Left colon (tissue), 2 donors: ENCODE measurements at regions not wholly inside any gene's neighbourhood (a gene's known extent, or its start where the extent isn't known, plus 50 kb on each side); places are given as distances from the start of the nearest gene placed in this dataset.
"Not testable (repeated sequence)": the region's sequence is repeated elsewhere in the genome, so short reads cannot be mapped to it uniquely, and the experiment has no call there.

Experiments
- ATAC-seq: fragments of 200-7000 bp; cut with Tn5 transposase; one replicate; pipeline ENCODE4 v1.9.1; 2020; ENCODE audit warnings: mild to moderate bottlenecking, moderate library complexity
- DNase-seq, 2 donors: peaks; one replicate each; pipeline ENCODE4 v3.0.0-alpha.2; 2020
- intact Hi-C, 2 donors: fragments of 100-400 bp; cut with DNase I in 1 of 2; cut with micrococcal nuclease in 1 of 2; formaldehyde crosslinking; loops; one replicate each; pipeline versions ENCODE4 v1.11.2 to v1.14.0; 2022; cut with DNase I, micrococcal nuclease
- donor health status: DM: no; HTN: no; CAD: no.
- donor health status: DM: yes; HTN: yes; CAD: no.

DNA sequence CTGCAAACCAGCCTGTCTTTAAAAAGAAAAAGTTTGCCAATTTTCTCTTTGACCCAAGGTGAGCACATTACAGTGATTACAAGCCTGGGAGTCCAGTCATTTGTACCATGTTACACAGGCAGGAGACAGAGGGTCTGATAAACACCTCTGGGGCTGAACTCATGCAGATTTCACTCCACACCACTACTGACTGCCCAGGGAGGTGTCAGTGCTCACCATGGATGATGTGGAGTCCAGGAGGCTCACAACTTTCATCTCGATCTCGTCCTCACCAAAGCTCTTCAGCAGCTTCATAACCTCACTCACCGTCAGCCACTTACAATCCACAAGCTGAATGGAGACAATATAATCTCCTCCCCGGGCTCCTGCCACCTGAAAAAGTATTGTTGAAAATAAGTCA is 302.4 kb downstream of the GOLGA6L6 start:
- intact Hi-C loops, DNase-seq, ATAC-seq: not testable (repeated sequence)

DNA sequence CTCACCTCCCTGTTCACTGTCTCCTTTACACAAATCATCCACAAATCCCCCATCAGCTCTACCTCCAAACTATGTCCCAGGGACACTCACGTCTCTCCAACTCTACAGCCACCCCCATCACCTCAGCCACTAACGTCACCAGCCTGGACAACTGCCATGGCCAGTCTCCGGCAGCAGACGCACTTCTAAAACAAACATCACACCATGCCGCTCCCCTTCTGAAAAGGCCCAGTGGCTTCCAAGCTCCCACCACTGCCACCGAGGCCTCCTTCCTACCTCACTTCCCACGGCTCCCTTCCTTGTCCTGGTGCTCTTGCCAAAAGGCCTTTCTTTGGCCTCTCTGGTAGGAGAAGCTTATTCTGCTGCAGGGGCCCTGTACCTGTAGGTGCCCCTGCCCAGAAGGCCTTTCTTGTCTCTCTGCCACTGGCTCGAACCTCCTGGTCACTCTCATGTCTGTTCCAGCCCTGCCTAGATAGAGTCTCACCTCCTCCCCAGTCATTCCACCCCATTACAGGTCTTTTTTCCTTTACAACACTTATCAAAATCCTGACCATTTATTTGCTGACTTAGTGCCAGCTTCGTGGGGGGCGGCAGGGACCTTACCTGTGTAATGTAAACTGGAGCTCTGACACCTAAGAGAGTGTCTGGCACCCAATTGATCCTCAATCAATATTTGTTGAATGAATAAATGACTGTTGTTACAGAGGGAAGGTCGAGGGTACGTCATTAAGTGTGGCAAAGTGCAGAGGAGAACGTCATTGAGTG is 304.2 kb downstream of the GOLGA6L6 start:
- ATAC-seq, DNase-seq, intact Hi-C loops: not testable (repeated sequence)

DNA sequence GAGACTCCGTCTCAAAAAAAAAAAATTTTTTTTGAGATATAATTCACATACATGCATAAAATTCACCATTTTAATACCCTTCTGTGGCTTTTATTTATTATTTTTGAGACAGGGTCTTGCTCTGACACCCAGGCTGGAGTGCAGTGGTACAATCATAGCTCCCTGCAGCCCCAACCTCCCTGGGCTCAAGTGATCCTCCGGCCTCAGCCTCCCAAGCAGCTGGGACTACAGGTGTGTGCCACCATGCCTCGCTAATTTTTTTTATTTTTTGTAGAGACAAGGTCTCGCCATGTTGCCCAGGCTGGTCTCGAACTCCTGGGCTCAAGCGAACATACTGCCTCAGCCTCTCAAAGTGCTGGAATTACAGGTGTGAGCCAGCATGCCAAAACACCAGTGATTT is 305.9 kb downstream of the GOLGA6L6 start:
- ATAC-seq, DNase-seq, intact Hi-C loops: not testable (repeated sequence)

DNA sequence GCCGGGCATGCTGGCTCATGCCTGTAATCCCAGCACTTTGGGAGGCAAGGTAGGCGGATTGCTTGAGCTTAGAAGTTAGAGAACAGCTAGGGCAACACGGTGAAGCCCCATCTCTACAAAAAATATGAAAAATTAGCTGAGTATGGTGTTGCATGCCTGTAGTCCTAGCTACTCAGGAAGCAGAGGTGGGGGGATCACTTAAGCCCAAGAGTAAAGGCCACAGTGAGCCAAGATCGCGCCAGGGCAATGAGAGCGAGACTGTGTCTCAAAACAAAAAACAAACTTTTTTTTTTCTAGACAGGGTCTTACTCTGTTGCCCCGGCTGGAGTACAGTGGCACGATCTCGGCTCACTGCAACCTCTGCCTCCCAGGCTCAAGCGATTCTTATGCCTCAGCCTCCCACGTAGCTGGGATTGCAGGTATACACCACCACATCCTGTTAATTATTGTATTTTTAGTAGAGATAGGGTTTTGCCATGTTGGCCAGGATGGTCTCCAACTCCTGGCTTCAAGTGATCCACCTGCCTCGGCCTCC is 307.5 kb downstream of the GOLGA6L6 start:
- intact Hi-C loops, ATAC-seq, DNase-seq: not testable (repeated sequence)

DNA sequence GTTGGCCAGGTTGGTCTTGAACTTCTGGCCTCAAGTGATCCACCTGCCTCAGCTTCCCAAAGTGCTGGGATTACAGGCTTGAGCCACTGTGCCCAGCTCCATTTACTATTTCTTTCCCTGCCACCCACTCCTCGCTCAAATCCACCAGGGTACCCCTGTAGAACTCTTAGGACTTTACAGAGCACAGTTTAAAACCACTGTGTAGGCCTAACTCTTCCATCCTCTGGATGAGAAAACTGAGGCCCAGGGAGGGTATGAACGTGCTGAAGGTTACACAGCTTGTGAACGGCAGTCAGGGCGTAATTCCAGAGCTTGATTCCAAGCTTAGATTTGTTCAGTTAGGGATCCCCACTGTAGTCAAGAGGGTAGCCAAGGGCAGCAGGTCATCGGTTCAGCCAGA is 309.1 kb downstream of the GOLGA6L6 start:
- ATAC-seq, DNase-seq, intact Hi-C loops: not testable (repeated sequence)

DNA sequence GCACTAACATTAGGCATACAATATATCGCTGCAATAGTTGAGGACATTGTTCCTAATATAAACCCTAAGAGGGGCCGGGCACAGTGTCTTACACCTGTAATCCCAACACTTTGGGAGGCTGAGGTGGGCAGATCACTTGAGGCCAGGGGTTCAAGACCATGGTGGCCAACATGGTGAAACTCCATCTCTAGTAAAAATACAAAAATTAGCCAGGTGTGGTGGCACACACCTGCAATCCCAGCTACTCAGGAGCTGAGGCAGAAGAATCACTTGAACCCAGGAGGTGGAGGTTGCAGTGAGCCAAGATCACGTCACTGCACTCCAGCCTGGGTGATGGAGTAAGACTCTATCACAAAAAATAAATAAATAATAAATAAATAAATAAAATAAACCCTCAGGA is 310.9 kb downstream of the GOLGA6L6 start:
- intact Hi-C loops, ATAC-seq, DNase-seq: not testable (repeated sequence)

DNA sequence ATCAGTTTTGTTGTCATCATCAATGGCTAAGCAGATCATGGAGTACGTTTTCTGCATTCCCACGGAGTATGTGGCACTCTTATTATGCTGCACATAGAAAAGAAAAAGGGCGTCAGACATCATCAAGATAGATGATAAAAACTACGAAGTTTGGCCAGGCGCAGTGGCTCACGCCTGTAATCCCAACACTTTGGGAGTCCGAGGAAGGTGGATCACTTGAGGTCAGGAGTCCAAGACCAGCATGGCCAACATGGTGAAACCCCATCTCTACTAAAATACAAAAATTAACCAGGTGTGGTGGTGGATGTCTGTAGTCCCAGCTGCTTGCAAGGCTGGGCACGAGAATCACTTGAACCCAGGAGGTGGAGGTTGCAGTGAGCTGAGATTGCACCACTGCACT is 312.8 kb downstream of the GOLGA6L6 start:
- DNase-seq, intact Hi-C loops, ATAC-seq: not testable (repeated sequence)

DNA sequence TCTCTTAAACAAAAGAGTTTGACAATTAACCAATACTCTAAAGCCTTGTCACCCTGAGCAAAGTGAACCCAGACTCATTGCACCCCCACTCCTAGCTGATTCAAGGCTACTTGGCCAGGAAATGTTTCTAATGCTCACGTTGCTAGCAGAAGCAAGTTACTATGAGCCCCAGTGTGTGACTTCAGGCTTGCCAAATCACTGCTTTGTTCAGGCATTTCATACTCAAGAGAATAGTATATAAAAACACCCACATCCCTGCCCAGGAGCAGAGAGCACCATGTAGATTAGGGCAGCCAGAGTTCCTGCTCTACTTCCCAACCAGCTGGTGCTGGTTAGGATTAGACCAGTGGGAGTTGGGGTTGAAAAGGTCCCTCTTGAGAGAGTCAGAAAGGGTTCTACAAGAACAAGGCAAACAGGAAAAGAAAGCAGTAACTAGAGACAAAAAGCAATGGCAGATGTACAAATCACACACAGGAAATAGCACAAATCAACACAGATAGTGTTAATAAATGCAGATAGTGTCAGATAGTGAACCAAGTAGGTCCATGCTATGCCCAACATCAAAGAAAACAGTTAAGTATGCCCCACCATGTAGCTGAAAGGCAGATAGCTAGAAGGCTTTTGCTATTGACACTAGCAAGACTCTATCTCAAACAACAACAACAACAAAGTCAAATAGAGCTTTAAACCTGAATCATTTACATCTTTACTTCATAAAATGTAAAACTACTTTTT is 314.3 kb downstream of the GOLGA6L6 start:
- ATAC-seq, intact Hi-C loops, DNase-seq: not testable (repeated sequence)

DNA sequence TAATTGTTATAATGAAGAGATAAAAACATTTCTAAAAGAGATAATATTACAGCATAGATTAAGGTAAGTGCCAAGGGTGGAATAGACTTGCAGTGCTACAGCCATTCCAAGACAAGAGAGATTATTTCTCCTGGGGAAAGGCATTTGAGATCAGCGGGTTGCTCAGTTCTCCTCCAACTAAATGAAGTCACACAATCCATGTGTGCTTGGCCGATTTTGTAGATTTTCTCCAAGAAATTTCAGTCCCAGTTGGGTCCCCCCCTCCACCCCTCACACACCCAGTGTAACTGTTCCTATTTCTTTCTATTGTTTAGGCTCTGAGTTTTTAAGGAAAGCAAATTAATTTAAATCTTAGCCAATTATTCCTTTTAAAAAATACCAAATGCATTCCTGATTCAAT is 315.1 kb downstream of the GOLGA6L6 start:
- ATAC-seq, DNase-seq, intact Hi-C loops: not testable (repeated sequence)

DNA sequence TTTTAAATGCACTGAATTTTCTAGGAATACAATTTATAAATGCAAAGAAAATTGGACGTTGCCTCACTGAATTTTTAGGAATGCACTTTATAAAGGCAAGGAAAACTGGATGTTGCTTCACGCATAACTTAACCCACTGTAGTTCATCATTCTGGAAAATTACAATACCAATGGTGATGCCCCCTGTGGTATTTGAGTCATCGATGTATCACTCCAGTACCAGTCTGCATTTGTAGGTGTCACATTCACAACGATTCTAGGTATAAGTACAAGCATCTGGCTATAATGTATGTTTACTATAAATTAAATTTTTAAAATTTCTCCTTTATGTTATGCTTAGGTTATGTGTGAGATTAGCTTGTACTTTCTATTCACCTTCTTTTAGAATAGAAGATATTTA is 320.5 kb downstream of the GOLGA6L6 start:
- ATAC-seq, intact Hi-C loops, DNase-seq: not testable (repeated sequence)

DNA sequence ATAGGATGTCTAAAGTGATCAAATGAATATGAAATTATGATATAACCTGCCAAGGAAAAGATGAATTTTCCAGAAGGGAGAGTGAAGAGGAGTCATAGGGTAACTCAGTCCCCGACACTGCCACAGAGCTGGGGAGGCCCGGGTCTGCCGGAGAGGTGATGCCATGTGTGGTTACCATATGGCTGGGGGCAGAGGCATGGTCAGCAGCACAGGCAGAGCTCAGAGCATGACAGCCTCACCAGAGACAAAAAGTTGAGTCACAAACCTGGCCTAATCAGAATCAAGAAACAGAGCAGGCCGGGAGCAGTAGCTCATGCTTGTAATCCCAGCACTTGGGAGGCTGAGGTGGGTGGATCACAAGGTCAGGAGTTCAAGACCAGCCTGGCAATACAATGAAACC is 322.4 kb downstream of the GOLGA6L6 start:
- intact Hi-C loops, DNase-seq, ATAC-seq: not testable (repeated sequence)

DNA sequence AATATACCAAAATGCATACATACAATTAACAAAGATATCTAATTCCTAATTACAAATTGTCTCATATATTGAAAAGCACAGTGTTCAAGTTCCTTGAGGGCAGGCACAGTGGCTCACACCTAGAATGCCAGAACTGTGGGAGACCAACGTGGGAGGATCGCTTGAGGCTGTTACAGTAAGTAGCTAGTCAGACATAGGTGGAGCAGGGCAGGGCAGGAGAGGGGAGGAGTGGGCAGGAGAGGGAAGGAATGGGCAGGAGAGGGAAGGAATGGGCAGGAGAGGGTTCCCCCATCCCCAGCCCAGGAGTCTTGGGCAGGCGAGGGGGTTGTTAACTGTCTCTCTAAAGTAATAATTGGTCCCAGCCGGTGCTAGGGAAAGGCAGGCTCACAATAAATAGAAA is 325.9 kb downstream of the GOLGA6L6 start:
- DNase-seq, ATAC-seq, intact Hi-C loops: not testable (repeated sequence)

DNA sequence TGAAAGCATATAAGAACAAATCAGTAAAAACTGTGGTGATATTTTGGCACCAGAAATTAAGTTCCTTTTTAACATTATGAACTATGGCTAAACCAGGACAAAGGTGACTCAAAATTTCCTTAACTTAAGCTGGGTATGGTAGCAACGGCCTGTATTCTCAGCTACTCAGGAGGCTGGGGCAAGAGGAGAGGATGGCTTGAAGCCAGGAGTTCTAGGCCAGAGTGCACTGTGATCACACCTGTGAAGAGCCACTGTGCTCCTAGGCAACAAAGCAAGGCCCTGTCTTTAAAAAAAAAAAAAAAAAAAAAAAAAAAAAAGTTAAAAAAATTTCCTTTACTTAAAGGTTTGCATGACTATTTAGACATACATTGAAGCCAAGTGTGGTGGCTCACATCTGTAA is 327.5 kb downstream of the GOLGA6L6 start:
- ATAC-seq, intact Hi-C loops, DNase-seq: not testable (repeated sequence)

DNA sequence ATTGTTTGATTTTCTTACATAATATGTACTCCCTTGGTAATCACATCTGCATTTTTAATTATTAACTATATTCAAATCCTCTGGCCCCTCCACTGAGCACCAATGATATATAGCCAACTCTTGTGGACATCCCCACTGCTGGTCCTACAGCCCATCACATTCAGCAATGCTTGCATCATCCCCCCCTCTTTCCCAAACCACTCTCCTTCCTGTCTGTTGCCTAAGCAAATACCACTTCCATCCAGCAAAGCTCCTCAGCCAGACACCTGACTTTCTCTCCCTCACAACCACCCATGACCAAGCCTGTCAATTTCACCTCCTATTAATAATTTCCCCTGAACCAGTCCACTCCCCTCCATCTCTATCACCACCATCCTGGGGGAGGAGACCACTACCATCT is 330.1 kb downstream of the GOLGA6L6 start:
- DNase-seq, intact Hi-C loops, ATAC-seq: not testable (repeated sequence)

DNA sequence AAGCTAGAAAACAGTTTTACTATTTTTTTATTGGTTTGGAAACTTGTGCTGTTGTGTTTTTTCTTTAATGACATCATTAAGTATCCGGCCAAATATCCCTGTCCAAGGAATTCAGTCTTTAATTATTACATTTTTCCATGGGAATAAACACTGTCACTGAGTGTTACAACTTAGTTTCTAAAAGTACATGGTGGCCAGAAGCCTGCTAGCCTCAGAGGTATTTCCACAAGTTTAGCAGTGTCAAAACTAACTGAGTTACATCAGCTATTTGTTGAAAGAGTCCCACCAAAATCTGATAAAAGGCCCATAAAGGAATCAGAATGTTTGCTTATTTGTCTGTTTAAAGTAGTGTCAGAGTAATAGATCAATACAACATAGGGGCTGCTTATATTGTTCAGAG is 331.6 kb downstream of the GOLGA6L6 start:
- DNase-seq, ATAC-seq, intact Hi-C loops: not testable (repeated sequence)

DNA sequence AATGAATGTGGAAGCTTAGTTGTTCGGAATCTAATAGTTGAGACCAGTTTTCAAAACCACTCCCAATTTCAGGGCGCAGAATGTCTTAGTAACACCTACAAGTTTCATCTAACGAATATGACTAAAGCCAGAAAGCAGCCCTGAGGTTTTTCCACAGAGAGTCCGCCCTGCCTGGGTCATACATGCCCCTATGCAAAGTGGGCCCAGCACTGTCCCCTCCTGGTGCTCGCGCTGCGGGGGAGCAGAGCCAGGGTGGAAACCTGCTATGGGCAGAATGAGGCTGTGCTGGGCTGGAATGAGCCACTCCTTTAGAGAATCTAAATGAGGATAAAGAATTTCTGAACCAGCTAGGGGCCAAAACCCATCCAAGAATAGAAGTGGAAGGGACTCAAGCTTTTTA is 334.0 kb downstream of the GOLGA6L6 start:
- intact Hi-C loops, ATAC-seq, DNase-seq: not testable (repeated sequence)

DNA sequence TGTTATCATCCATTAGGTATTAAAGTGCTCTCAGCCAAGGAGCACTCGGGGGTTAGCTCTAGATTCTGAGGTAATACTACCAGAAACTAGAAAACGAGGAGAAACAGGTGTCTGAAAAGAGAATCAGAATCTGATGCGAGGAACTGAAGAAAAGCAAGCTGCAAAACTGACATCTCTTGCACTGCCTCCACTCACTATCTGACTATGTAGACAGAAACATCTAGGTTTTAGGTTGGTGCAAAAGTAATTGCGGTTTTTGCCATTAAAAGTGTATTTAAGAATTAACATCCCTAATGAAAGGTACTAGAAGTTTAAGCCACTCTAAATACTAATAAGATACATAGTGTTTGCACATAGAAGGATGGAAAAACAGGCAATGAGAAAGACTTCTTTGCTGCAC is 334.4 kb downstream of the GOLGA6L6 start:
- intact Hi-C loops, ATAC-seq, DNase-seq: not testable (repeated sequence)

DNA sequence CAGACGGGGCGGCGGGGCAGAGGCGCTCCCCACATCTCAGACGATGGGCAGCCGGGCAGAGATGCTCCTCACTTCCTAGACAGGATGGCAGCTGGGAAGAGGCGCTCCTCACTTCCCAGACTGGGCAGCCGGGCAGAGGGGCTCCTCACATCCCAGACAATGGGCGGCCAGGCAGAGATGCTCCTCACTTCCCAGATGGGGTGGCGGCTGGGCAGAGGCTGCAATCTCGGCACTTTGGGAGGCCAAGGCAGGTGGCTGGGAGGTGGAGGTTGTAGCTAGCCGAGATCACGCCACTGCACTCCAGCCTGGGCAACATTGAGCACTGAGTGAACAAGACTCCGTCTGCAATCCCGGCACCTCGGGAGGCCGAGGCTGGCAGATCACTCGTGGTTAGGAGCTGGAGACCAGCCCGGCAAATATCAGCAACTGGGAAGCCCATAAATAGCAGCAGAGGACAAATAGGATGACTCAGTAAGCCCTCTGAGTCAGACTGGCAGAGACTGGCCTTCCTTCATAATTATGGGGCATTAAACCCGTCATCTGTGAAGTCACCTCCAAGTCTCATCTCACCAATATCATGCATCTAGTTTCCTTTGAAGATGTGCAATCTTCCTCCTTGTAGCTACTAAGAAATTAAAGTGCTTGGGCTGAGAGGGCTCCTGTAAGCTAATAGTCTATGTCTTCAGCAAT is 337.3 kb downstream of the GOLGA6L6 start:
- DNase-seq, ATAC-seq, intact Hi-C loops: not testable (repeated sequence)

DNA sequence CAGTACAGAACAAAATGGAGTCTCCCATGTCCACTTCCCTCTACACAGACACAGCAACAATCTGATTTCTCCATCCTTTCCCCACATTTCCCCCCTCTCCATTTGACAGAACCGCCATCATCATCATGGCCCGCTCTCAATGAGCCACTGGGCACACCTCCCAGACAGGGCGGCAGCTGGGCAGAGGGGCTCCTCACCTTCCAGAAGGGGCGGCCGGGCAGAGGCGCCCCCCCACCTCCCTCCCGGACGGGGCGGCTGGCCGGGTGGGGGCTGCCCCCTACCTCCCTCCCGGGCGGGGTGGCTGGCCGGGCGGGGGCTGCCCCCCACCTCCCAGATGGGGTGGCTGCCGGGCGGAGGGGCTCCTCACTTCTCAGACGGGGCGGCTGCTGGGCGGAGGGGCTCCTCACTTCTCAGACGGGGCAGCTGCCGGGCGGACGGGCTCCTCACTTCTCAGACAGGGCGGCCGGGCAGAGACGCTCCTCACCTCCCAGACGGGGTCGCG is 337.9 kb downstream of the GOLGA6L6 start:
- DNase-seq, ATAC-seq, intact Hi-C loops: not testable (repeated sequence)
